Endothelial cell of umbilical vein (primary cell): ENCODE measurements at regions not wholly inside any gene's neighbourhood (a gene's known extent, or its start where the extent isn't known, plus 50 kb on each side); places are given as distances from the start of the nearest gene placed in this dataset.

ENCODE experiments used
- CTCF ChIP-seq, 2 donors: IDR thresholded peaks; 1 replicate in 1 of 2; 2 replicates in 1 of 2; pipeline ENCODE4 v1.5.1; 2011; ENCODE audit warnings: low read length in 2 of 2, mild to moderate bottlenecking in 2 of 2, moderate library complexity in 2 of 2, control low read depth in 1 of 2, inconsistent platforms in 1 of 2, low read depth in 1 of 2; ENCODE audit not compliant: insufficient read depth in 1 of 2; ENCODE audit errors: extremely low read depth in 1 of 2
- EZH2 ChIP-seq: IDR thresholded peaks from 2 replicates; pipeline ENCODE4 v1.6.1; 2012; ENCODE audit warnings: borderline replicate concordance, low read depth, mild to moderate bottlenecking, moderate library complexity, low read length, inconsistent platforms; ENCODE audit not compliant: severe bottlenecking
- MAX ChIP-seq: IDR thresholded peaks from 2 replicates; pipeline ENCODE4 v1.6.1; 2011; ENCODE audit not compliant: insufficient read depth, insufficient read length

GRCh38 chr10:120375666-120376065 is 81.4 kb upstream of the PLPP4 start:
- no peak for TF ChIP-seq CTCF (IDR thresholded peaks at IDR 0.05; ENCODE audit: extremely low read depth in 1 of 2, insufficient read depth in 1 of 2, low read depth in 1 of 2, low read length in 2 of 2)
- no peak for TF ChIP-seq EZH2
- TF ChIP-seq MAX = no peak
